ENCODE measurements at regions not wholly inside any gene's neighbourhood (a gene's known extent, or its start where the extent isn't known, plus 50 kb on each side); places are given as distances from the start of the nearest gene placed in this dataset.

DNA sequence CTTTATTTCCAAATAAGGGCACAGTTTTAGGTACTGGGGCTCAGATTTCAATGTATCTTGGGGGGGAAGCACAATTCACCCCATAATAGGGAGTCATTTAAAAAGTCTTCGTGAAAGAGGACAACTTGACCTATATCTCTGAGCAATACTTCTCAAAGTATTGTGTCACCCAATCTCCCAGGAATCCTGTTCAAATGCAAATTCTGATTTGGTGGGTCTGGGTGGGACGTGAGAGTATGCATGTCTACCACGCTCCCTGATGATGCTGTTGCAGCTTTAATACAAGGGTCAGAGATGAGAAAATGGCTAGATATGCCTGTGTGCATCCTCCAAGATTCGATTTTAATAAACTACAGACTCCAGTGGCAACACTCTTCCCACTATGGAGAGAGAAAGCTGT is 514.8 kb downstream of the BCOR start:
- BruUV-seq (replicated peaks), result no TSS peak
- Histone ChIP-seq H3K56ac (ENCODE audit: extremely low read depth, insufficient read depth, low read length) (no peak overlapping the region), H2BK15ac (ENCODE audit: low read depth, low read length) (no peak overlapping the region), H3K4me1 (ENCODE audit: control insufficient read depth, insufficient read depth, low read length) (no peaks in the 10 kb centered on the region), H3K14ac (replicated peaks; ENCODE audit: low read depth, low read length) (no peak overlapping the region), H2BK120ac (ENCODE audit: low read depth, low read length) (no peak overlapping the region), H3K79me1 (ENCODE audit: low read depth in 1 of 2, low read length in 2 of 2) (no peaks in the 10 kb centered on the region), H4K20me1 (ENCODE audit: insufficient read depth, low read length) (no peaks in the 10 kb centered on the region), H3K36me3 (ENCODE audit: control insufficient read depth, insufficient read depth, low read length) (no peaks in the 10 kb centered on the region), H3K9ac (ENCODE audit: low read depth, low read length) (no peak overlapping the region), H2AK9ac (replicated peaks; ENCODE audit: low read depth, low read length, poor library complexity) (no peak overlapping the region), H2BK20ac (ENCODE audit: low read depth, low read length) (no peak overlapping the region), H3K9me1 (ENCODE audit: insufficient read depth, low read length) (no peaks in the 10 kb centered on the region), H2AFZ (replicated peaks; ENCODE audit: low read length, poor library complexity) (no peak overlapping the region), H3K9me3 (ENCODE audit: control insufficient read depth, insufficient read depth, low read length) (peaks cover 6% of the 10 kb centered on the region), H4K5ac (ENCODE audit: low read depth, low read length) (no peak overlapping the region), H4K8ac (ENCODE audit: low read depth in 2 of 2, low read length in 2 of 2) (no peak overlapping the region), H3K18ac (ENCODE audit: low read depth, low read length) (no peak overlapping the region), H3K27ac (ENCODE audit: insufficient read depth, low read length) (no peak overlapping the region), H3K27me3 (ENCODE audit: control insufficient read depth, insufficient read depth, low read length) (peaks cover 32% of the 10 kb centered on the region), H4K91ac (ENCODE audit: insufficient read depth, low read depth, low read length) (no peak overlapping the region), H2AK5ac (ENCODE audit: low read depth, low read length) (no peak overlapping the region), H2BK5ac (ENCODE audit: low read depth, low read length, poor library complexity, severe bottlenecking) (no peak overlapping the region), H3K4me3 (ENCODE audit: insufficient read depth, low read depth, low read length) (no peak overlapping the region), H3K23ac (ENCODE audit: low read depth, low read length) (no peak overlapping the region), H3K4me2 (ENCODE audit: low read depth, low read length) (no peak overlapping the region), H3K4ac (ENCODE audit: low read depth, low read length) (no peak overlapping the region)
- no CpG with 5 or more reads among the region's 4 CpGs for WGBS, 2 experiments (ENCODE audit: extremely low coverage in 2 of 2, insufficient read length in 1 of 2)
- in situ Hi-C loops (cut with MboI; ENCODE audit: low sequenced_read_pairs), result no loop called here
- CTCF ChIA-PET, result no interaction called here
- POLR2A ChIA-PET (ENCODE audit: unreplicated experiment), result no interaction called here
- DNase-seq, result no peak
- no peak for ATAC-seq (ENCODE audit: low read depth)
- intact Hi-C loops (cut with micrococcal nuclease), result no loop called here
- TF ChIP-seq RCOR1 (IDR thresholded peaks at IDR 0.05; ENCODE audit: insufficient replicate concordance, low read length), result no peak
- dilution Hi-C loops (cut with HindIII; ENCODE audit: low sequenced_read_pairs, unreplicated experiment), result no loop called here

Data from IMR-90 (cell line).